Activated naive CD8-positive, alpha-beta T cell treated with anti-CD3 and anti-CD28 coated beads for 36 hours (primary cell): ENCODE measurements at regions not wholly inside any gene's neighbourhood (a gene's known extent, or its start where the extent isn't known, plus 50 kb on each side); places are given as distances from the start of the nearest gene placed in this dataset.

Source experiments
- DNase-seq: peaks from one replicate; pipeline ENCODE4 v3.0.0; 2021
- H3K27ac Mint-ChIP-seq: one replicate; pipeline ENCODE4 v1.8.0; 2022; ENCODE audit warnings: mild to moderate bottlenecking, moderate library complexity, mixed read lengths
- H3K27me3 Mint-ChIP-seq: one replicate; pipeline ENCODE4 v1.8.0; 2022; ENCODE audit warnings: mild to moderate bottlenecking, mixed read lengths
- H3K36me3 Mint-ChIP-seq: one replicate; pipeline ENCODE4 v1.8.0; 2021; ENCODE audit warnings: mild to moderate bottlenecking, mixed read lengths
- H3K4me1 Mint-ChIP-seq: one replicate; pipeline ENCODE4 v1.8.0; 2021; ENCODE audit warnings: mixed read lengths
- H3K4me3 Mint-ChIP-seq: one replicate; pipeline ENCODE4 v1.8.0; 2022; ENCODE audit warnings: mild to moderate bottlenecking, moderate library complexity, mixed read lengths
- H3K9me3 Mint-ChIP-seq: one replicate; pipeline ENCODE4 v1.8.0; 2022; ENCODE audit warnings: mixed read lengths

GRCh38 chr20:62527781-62528180, 52.0 kb upstream of the GATA5 start:
- H3K36me3 Mint-ChIP-seq = no peaks in the 10 kb centered on the region
- H3K4me3 Mint-ChIP-seq = no peak overlapping the region
- no peak overlapping the region for H3K27ac Mint-ChIP-seq
- no peak for DNase-seq
- H3K4me1 Mint-ChIP-seq = peaks cover 16% of the 10 kb centered on the region
- no peaks in the 10 kb centered on the region for H3K9me3 Mint-ChIP-seq
- H3K27me3 Mint-ChIP-seq = peaks cover 11% of the 10 kb centered on the region

GRCh38 chr20:62528983-62529891, 53.4 kb upstream of the GATA5 start:
- peaks cover 7% of the 10 kb centered on the region for H3K27me3 Mint-ChIP-seq
- H3K9me3 Mint-ChIP-seq = no peaks in the 10 kb centered on the region
- H3K4me3 Mint-ChIP-seq = no peak overlapping the region
- no peak overlapping the region for H3K27ac Mint-ChIP-seq
- no peaks in the 10 kb centered on the region for H3K36me3 Mint-ChIP-seq
- peaks cover 5% of the 10 kb centered on the region for H3K4me1 Mint-ChIP-seq
- DNase-seq = no peak

GRCh38 chr20:62529896-62530642, 54.3 kb upstream of the GATA5 start:
- H3K27ac Mint-ChIP-seq = no peak overlapping the region
- DNase-seq = no peak
- H3K4me1 Mint-ChIP-seq = no peaks in the 10 kb centered on the region
- H3K9me3 Mint-ChIP-seq = no peaks in the 10 kb centered on the region
- no peak overlapping the region for H3K4me3 Mint-ChIP-seq
- peaks cover 4% of the 10 kb centered on the region for H3K27me3 Mint-ChIP-seq
- no peaks in the 10 kb centered on the region for H3K36me3 Mint-ChIP-seq

- H3K9me3 Mint-ChIP-seq = no peaks in the 10 kb centered on the region
- H3K36me3 Mint-ChIP-seq = no peaks in the 10 kb centered on the region
- no peak overlapping the region for H3K27ac Mint-ChIP-seq
- H3K4me1 Mint-ChIP-seq = no peaks in the 10 kb centered on the region
- no peak for DNase-seq
- no peak overlapping the region for H3K4me3 Mint-ChIP-seq
- H3K27me3 Mint-ChIP-seq = peaks cover 4% of the 10 kb centered on the region
Measured at GRCh38 chr20:62530643-62531032, 54.8 kb upstream of the GATA5 start.

- H3K36me3 Mint-ChIP-seq = no peaks in the 10 kb centered on the region
- no peak overlapping the region for H3K4me3 Mint-ChIP-seq
- no peak overlapping the region for H3K27ac Mint-ChIP-seq
- H3K27me3 Mint-ChIP-seq = no peaks in the 10 kb centered on the region
- no peak for DNase-seq
- no peaks in the 10 kb centered on the region for H3K9me3 Mint-ChIP-seq
- H3K4me1 Mint-ChIP-seq = no peaks in the 10 kb centered on the region
Measured at GRCh38 chr20:62531046-62531838, 55.4 kb upstream of the GATA5 start.

- Mint-ChIP-seq H3K27ac (no peak overlapping the region), H3K9me3 (no peaks in the 10 kb centered on the region), H3K4me1 (no peaks in the 10 kb centered on the region), H3K36me3 (no peaks in the 10 kb centered on the region), H3K4me3 (no peak overlapping the region), H3K27me3 (no peaks in the 10 kb centered on the region)
- DNase-seq = no peak
Measured at GRCh38 chr20:62532921-62533320, 57.1 kb upstream of the GATA5 start.

- H3K4me3 Mint-ChIP-seq = no peak overlapping the region
- no peaks in the 10 kb centered on the region for H3K36me3 Mint-ChIP-seq
- H3K27me3 Mint-ChIP-seq = no peaks in the 10 kb centered on the region
- no peaks in the 10 kb centered on the region for H3K4me1 Mint-ChIP-seq
- H3K9me3 Mint-ChIP-seq = no peaks in the 10 kb centered on the region
- no peak overlapping the region for H3K27ac Mint-ChIP-seq
- DNase-seq = no peak
Measured at GRCh38 chr20:62533591-62534495, 58.0 kb upstream of the GATA5 start.

GRCh38 chr20:62534526-62535221, 58.9 kb upstream of the GATA5 start:
- DNase-seq = no peak
- Mint-ChIP-seq H3K4me3 (no peak overlapping the region), H3K27me3 (no peaks in the 10 kb centered on the region), H3K27ac (no peak overlapping the region), H3K4me1 (no peaks in the 10 kb centered on the region), H3K9me3 (no peaks in the 10 kb centered on the region), H3K36me3 (no peaks in the 10 kb centered on the region)

- no peaks in the 10 kb centered on the region for H3K4me1 Mint-ChIP-seq
- no peak overlapping the region for H3K4me3 Mint-ChIP-seq
- no peaks in the 10 kb centered on the region for H3K36me3 Mint-ChIP-seq
- H3K27ac Mint-ChIP-seq = no peak overlapping the region
- H3K9me3 Mint-ChIP-seq = no peaks in the 10 kb centered on the region
- H3K27me3 Mint-ChIP-seq = no peaks in the 10 kb centered on the region
- DNase-seq = no peak
Measured at GRCh38 chr20:62535282-62535811, 59.6 kb upstream of the GATA5 start.

GRCh38 chr20:62535964-62536363, 60.2 kb upstream of the GATA5 start:
- Mint-ChIP-seq H3K27ac (no peak overlapping the region), H3K36me3 (no peaks in the 10 kb centered on the region)

GRCh38 chr20:62536871-62537401, 61.1 kb upstream of the GATA5 start:
- Mint-ChIP-seq H3K36me3 (no peaks in the 10 kb centered on the region), H3K9me3 (no peaks in the 10 kb centered on the region), H3K27ac (no peak overlapping the region), H3K27me3 (no peaks in the 10 kb centered on the region), H3K4me1 (no peaks in the 10 kb centered on the region), H3K4me3 (no peak overlapping the region)
- no peak for DNase-seq

More at GRCh38 chr20:62535964-62536363, 60.2 kb upstream of the GATA5 start:
- H3K4me3 Mint-ChIP-seq = no peak overlapping the region
- DNase-seq = no peak
- no peaks in the 10 kb centered on the region for H3K27me3 Mint-ChIP-seq
- H3K4me1 Mint-ChIP-seq = no peaks in the 10 kb centered on the region
- no peaks in the 10 kb centered on the region for H3K9me3 Mint-ChIP-seq

GRCh38 chr20:62537649-62538292, 62.0 kb upstream of the GATA5 start:
- Mint-ChIP-seq H3K36me3 (no peaks in the 10 kb centered on the region), H3K4me1 (no peaks in the 10 kb centered on the region), H3K27ac (no peak overlapping the region), H3K9me3 (no peaks in the 10 kb centered on the region), H3K27me3 (no peaks in the 10 kb centered on the region), H3K4me3 (no peak overlapping the region)
- no peak for DNase-seq
